ENCODE measurements at regions not wholly inside any gene's neighbourhood (a gene's known extent, or its start where the extent isn't known, plus 50 kb on each side); places are given as distances from the start of the nearest gene placed in this dataset.

DNA sequence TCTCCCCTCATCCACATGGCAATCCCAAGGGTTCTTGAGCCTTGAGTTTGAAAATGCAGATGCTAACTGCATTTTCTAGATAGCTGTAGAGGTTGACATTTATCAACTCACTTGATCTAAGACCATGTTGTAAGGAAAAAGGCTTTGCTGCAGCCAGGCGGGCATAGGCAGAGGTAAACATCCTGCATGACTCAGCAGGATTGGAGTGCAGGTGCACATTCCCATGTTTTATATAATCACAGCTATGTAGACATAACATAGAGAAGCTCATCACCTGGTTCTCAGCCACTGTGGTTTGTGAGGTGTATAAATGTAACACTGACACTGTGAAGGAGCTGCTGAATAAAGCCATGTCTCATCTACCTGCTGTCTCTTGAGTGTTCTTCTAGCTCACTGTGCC, 62.3 kb upstream of the PDE5A start:
- no peak overlapping the region for H3K4me3 ChIP-seq (replicated peaks in 1 of 4; ENCODE audit: control extremely low read depth in 1 of 4, insufficient read depth in 1 of 4, low read depth in 3 of 4, low read length in 4 of 4)
- no peak overlapping the region for H2AFZ ChIP-seq (ENCODE audit: low read length)
- no peaks in the 10 kb centered on the region for H3K36me3 ChIP-seq (ENCODE audit: control insufficient read depth, insufficient read depth, low read length)
- no peak overlapping the region for H3K27ac ChIP-seq (ENCODE audit: insufficient read depth, low read length)
- no peak overlapping the region for H3K9ac ChIP-seq (ENCODE audit: insufficient read depth, low read length)
- TF ChIP-seq, protein P1, sequence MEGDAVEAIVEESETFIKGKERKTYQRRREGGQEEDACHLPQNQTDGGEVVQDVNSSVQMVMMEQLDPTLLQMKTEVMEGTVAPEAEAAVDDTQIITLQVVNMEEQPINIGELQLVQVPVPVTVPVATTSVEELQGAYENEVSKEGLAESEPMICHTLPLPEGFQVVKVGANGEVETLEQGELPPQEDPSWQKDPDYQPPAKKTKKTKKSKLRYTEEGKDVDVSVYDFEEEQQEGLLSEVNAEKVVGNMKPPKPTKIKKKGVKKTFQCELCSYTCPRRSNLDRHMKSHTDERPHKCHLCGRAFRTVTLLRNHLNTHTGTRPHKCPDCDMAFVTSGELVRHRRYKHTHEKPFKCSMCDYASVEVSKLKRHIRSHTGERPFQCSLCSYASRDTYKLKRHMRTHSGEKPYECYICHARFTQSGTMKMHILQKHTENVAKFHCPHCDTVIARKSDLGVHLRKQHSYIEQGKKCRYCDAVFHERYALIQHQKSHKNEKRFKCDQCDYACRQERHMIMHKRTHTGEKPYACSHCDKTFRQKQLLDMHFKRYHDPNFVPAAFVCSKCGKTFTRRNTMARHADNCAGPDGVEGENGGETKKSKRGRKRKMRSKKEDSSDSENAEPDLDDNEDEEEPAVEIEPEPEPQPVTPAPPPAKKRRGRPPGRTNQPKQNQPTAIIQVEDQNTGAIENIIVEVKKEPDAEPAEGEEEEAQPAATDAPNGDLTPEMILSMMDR (conservative IDR thresholded peaks at IDR 0.05 in 1 of 2, IDR thresholded peaks at IDR 0.05 in 1 of 2; ENCODE audit: low read depth in 1 of 2, low read length in 2 of 2) = no peak
- no peak for TF ChIP-seq EZH2 (IDR thresholded peaks at IDR 0.05; ENCODE audit: low read length, missing control alignments)
- no peaks in the 10 kb centered on the region for H3K27me3 ChIP-seq (ENCODE audit: control insufficient read depth, insufficient read depth, low read length)
- H3K79me2 ChIP-seq (ENCODE audit: control insufficient read depth, insufficient read depth, low read length) = no peaks in the 10 kb centered on the region
- no peak for DNase-seq (ENCODE audit: low read depth in 2 of 2)
- peaks cover 4% of the 10 kb centered on the region for H3K4me1 ChIP-seq (ENCODE audit: control insufficient read depth, extremely low read depth, insufficient read depth, low read length)
- no peaks in the 10 kb centered on the region for H4K20me1 ChIP-seq (ENCODE audit: control insufficient read depth, extremely low read depth, insufficient read depth, low read length)
- no peaks in the 10 kb centered on the region for H3K9me3 ChIP-seq (ENCODE audit: control insufficient read depth, insufficient read depth, low read depth, low read length)
- no peak overlapping the region for H3K4me2 ChIP-seq (ENCODE audit: extremely low read depth, insufficient read depth, low read length)

DNA sequence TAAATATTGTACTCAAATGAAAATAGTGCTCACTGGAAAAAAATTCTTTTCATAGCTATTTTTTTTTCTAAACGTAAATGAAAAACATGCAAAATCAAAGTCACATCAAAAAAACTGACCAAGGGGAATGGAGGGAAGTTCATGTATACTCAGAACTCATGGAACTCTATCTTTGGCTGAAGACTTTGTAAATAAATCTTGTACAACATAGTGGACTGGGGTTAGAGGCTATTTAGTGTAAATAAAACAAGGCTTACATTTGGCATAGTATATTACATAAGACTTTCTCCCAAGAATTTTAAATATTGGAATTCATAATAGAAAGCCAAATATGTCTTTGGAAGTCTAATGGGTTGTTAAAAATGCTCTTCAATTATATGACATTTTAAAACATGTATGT, 59.8 kb upstream of the PDE5A start:
- Histone ChIP-seq H3K4me1 (ENCODE audit: control insufficient read depth, extremely low read depth, insufficient read depth, low read length) (peaks cover 9% of the 10 kb centered on the region), H4K20me1 (ENCODE audit: control insufficient read depth, extremely low read depth, insufficient read depth, low read length) (no peaks in the 10 kb centered on the region), H3K27me3 (ENCODE audit: control insufficient read depth, insufficient read depth, low read length) (no peaks in the 10 kb centered on the region), H3K79me2 (ENCODE audit: control insufficient read depth, insufficient read depth, low read length) (no peaks in the 10 kb centered on the region), H3K36me3 (ENCODE audit: control insufficient read depth, insufficient read depth, low read length) (no peaks in the 10 kb centered on the region), H3K9ac (ENCODE audit: insufficient read depth, low read length) (no peak overlapping the region), H2AFZ (ENCODE audit: low read length) (no peak overlapping the region), H3K4me2 (ENCODE audit: extremely low read depth, insufficient read depth, low read length) (no peak overlapping the region), H3K4me3 (replicated peaks in 1 of 4; ENCODE audit: control extremely low read depth in 1 of 4, insufficient read depth in 1 of 4, low read depth in 3 of 4, low read length in 4 of 4) (no peak overlapping the region), H3K9me3 (ENCODE audit: control insufficient read depth, insufficient read depth, low read depth, low read length) (no peaks in the 10 kb centered on the region), H3K27ac (ENCODE audit: insufficient read depth, low read length) (no peak overlapping the region)
- TF ChIP-seq, protein P1 (conservative IDR thresholded peaks at IDR 0.05 in 1 of 2, IDR thresholded peaks at IDR 0.05 in 1 of 2; ENCODE audit: low read depth in 1 of 2, low read length in 2 of 2) = no peak
- no peak for TF ChIP-seq EZH2 (IDR thresholded peaks at IDR 0.05; ENCODE audit: low read length, missing control alignments)
- no peak for DNase-seq (ENCODE audit: low read depth in 2 of 2)

DNA sequence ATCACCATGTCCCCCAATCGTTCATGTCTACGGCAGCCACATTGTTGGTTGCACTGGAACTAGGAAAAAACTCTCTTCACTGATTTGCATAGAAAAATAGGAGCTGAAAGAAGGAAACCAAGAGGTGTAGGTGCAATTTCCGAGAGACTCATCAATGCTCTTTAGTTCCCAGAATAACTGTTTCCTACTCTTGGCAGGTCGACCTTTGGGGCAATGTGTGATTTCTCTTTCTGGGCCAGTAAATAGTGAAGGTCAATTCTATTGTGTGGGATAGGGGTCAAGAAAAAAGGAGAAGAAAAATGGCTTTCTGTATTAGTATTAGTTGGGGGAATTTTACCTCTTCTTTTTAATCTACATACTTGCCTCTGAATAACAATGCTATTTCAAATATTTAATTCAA, 55.9 kb upstream of the PDE5A start:
- Histone ChIP-seq H3K9ac (ENCODE audit: insufficient read depth, low read length) (no peak overlapping the region), H3K36me3 (ENCODE audit: control insufficient read depth, insufficient read depth, low read length) (no peaks in the 10 kb centered on the region), H3K4me3 (replicated peaks in 1 of 4; ENCODE audit: control extremely low read depth in 1 of 4, insufficient read depth in 1 of 4, low read depth in 3 of 4, low read length in 4 of 4) (no peak overlapping the region), H3K27me3 (ENCODE audit: control insufficient read depth, insufficient read depth, low read length) (no peaks in the 10 kb centered on the region), H3K27ac (ENCODE audit: insufficient read depth, low read length) (no peak overlapping the region), H2AFZ (ENCODE audit: low read length) (no peak overlapping the region), H3K4me2 (ENCODE audit: extremely low read depth, insufficient read depth, low read length) (no peak overlapping the region), H3K9me3 (ENCODE audit: control insufficient read depth, insufficient read depth, low read depth, low read length) (no peaks in the 10 kb centered on the region), H3K4me1 (ENCODE audit: control insufficient read depth, extremely low read depth, insufficient read depth, low read length) (peaks cover 5% of the 10 kb centered on the region), H4K20me1 (ENCODE audit: control insufficient read depth, extremely low read depth, insufficient read depth, low read length) (no peaks in the 10 kb centered on the region), H3K79me2 (ENCODE audit: control insufficient read depth, insufficient read depth, low read length) (no peaks in the 10 kb centered on the region)
- DNase-seq (ENCODE audit: low read depth in 2 of 2) = no peak
- TF ChIP-seq, protein P1 (conservative IDR thresholded peaks at IDR 0.05 in 1 of 2, IDR thresholded peaks at IDR 0.05 in 1 of 2; ENCODE audit: low read depth in 1 of 2, low read length in 2 of 2) = no peak
- TF ChIP-seq EZH2 (IDR thresholded peaks at IDR 0.05; ENCODE audit: low read length, missing control alignments) = no peak

All from fibroblast of lung (primary cell).